ENCODE measurements at regions not wholly inside any gene's neighbourhood (a gene's known extent, or its start where the extent isn't known, plus 50 kb on each side); places are given as distances from the start of the nearest gene placed in this dataset.

- Histone ChIP-seq H3K4me3 (ENCODE audit: low read depth, low read length) (no peak overlapping the region), H3K4me1 (no peaks in the 10 kb centered on the region), H3K9me3 (no peaks in the 10 kb centered on the region), H3K27me3 (replicated peaks; ENCODE audit: control insufficient read depth, insufficient read depth, low read length) (no peaks in the 10 kb centered on the region), H3K36me3 (ENCODE audit: control insufficient read depth, insufficient read depth, low read length) (no peaks in the 10 kb centered on the region)
- no peaks in the 10 kb centered on the region for H3K4me1 Mint-ChIP-seq (ENCODE audit: low read depth, unreplicated experiment)
- H3K27me3 Mint-ChIP-seq (ENCODE audit: insufficient read depth, unreplicated experiment): no peaks in the 10 kb centered on the region
- no TSS peak for BruUV-seq (replicated peaks)
- ChIA-PET CTCF (no interaction called here), POLR2A (no interaction called here)
- H3K27ac Mint-ChIP-seq (ENCODE audit: unreplicated experiment): no peak overlapping the region
- intact Hi-C loops (cut with micrococcal nuclease; ENCODE audit: unreplicated experiment): no loop called here
- no peaks in the 10 kb centered on the region for H3K9me3 Mint-ChIP-seq (ENCODE audit: unreplicated experiment)
- no peak for TF ChIP-seq CTCF (IDR thresholded peaks at IDR 0.05; ENCODE audit: insufficient read depth in 1 of 2, low read depth in 1 of 2, low read length in 1 of 2, severe bottlenecking in 1 of 2, unreplicated experiment in 1 of 2)
- DNase-seq: no peak
- no peaks in the 10 kb centered on the region for H3K36me3 Mint-ChIP-seq (ENCODE audit: insufficient read depth, unreplicated experiment)
- no peak overlapping the region for H3K4me3 Mint-ChIP-seq (ENCODE audit: unreplicated experiment)
Measured at GRCh38 chr13:69008499-69008898, 1099.1 kb upstream of the ATXN8OS start.

DNA sequence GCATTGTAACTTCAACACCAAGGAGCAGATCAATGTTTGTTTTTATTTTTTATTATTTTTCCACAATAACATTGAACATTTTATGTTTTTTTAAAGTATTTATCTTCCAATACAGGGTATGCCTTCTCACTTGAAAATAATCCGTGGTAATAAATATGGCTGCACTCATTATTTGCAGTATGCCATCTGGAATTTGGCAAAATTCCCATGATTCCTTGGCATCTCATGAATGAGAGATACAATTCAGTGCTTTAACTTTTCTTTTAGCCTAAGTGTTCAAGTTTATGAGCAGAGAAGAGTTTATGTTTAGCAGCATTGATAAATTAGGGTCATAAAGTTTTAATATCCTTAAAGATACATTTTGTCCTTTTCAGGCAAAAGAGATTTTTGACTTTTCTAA, 1109.6 kb upstream of the ATXN8OS start:
- BruUV-seq (replicated peaks): no TSS peak

DNA sequence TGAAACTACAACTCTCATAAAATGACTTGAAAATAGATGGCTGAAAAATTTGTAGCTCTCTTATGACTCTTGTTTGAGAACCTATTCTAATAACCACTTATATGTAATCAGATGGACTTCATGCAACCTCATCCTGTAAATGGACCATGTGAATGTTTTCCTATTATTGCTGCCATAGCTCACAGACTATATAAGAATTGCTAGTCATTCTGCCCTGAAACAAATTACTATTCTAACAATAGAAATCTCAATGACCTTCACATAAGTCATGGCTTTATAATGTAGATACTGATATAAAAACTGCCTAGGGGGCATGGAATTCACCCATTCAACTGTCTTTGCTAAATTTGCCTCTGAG, 1111.0 kb upstream of the ATXN8OS start:
- TF ChIP-seq CTCF (IDR thresholded peaks at IDR 0.05; ENCODE audit: insufficient read depth in 1 of 2, low read depth in 1 of 2, low read length in 1 of 2, severe bottlenecking in 1 of 2, unreplicated experiment in 1 of 2): no peak
- Mint-ChIP-seq H3K27me3 (ENCODE audit: insufficient read depth, unreplicated experiment) (no peaks in the 10 kb centered on the region), H3K27ac (ENCODE audit: unreplicated experiment) (no peak overlapping the region), H3K9me3 (ENCODE audit: unreplicated experiment) (peaks cover 21% of the 10 kb centered on the region), H3K36me3 (ENCODE audit: insufficient read depth, unreplicated experiment) (no peaks in the 10 kb centered on the region), H3K4me3 (ENCODE audit: unreplicated experiment) (no peak overlapping the region), H3K4me1 (ENCODE audit: low read depth, unreplicated experiment) (no peaks in the 10 kb centered on the region)
- H3K4me3 ChIP-seq (ENCODE audit: low read depth, low read length): no peak overlapping the region
- CTCF ChIA-PET: no interaction called here
- intact Hi-C loops (cut with micrococcal nuclease; ENCODE audit: unreplicated experiment): no loop called here
- no peaks in the 10 kb centered on the region for H3K4me1 ChIP-seq
- POLR2A ChIA-PET: no interaction called here
- DNase-seq: no peak
- H3K9me3 ChIP-seq: peaks cover 4% of the 10 kb centered on the region; the same call in 1 of the 2 replicates
- H3K36me3 ChIP-seq (ENCODE audit: control insufficient read depth, insufficient read depth, low read length): no peaks in the 10 kb centered on the region
- H3K27me3 ChIP-seq (replicated peaks; ENCODE audit: control insufficient read depth, insufficient read depth, low read length): no peaks in the 10 kb centered on the region
- no TSS peak for BruUV-seq (replicated peaks)

More for the DNA sequence above, 1109.6 kb upstream of the ATXN8OS start:
- H3K9me3 Mint-ChIP-seq (ENCODE audit: unreplicated experiment): peaks cover 35% of the 10 kb centered on the region
- H3K27me3 Mint-ChIP-seq (ENCODE audit: insufficient read depth, unreplicated experiment): no peaks in the 10 kb centered on the region
- H3K4me1 Mint-ChIP-seq (ENCODE audit: low read depth, unreplicated experiment): no peaks in the 10 kb centered on the region
- Histone ChIP-seq H3K27me3 (replicated peaks; ENCODE audit: control insufficient read depth, insufficient read depth, low read length) (no peaks in the 10 kb centered on the region), H3K36me3 (ENCODE audit: control insufficient read depth, insufficient read depth, low read length) (no peaks in the 10 kb centered on the region), H3K4me1 (no peaks in the 10 kb centered on the region), H3K9me3 (peaks cover 7% of the 10 kb centered on the region; the same call in 1 of the 2 replicates), H3K4me3 (ENCODE audit: low read depth, low read length) (no peak overlapping the region)
- H3K36me3 Mint-ChIP-seq (ENCODE audit: insufficient read depth, unreplicated experiment): no peaks in the 10 kb centered on the region
- no peak overlapping the region for H3K4me3 Mint-ChIP-seq (ENCODE audit: unreplicated experiment)
- intact Hi-C loops (cut with micrococcal nuclease; ENCODE audit: unreplicated experiment): no loop called here
- ChIA-PET CTCF (no interaction called here), POLR2A (no interaction called here)
- no peak for DNase-seq
- no peak overlapping the region for H3K27ac Mint-ChIP-seq (ENCODE audit: unreplicated experiment)
- TF ChIP-seq CTCF (IDR thresholded peaks at IDR 0.05; ENCODE audit: insufficient read depth in 1 of 2, low read depth in 1 of 2, low read length in 1 of 2, severe bottlenecking in 1 of 2, unreplicated experiment in 1 of 2): no peak

Data from Caco-2 (cell line).